ENCODE measurements at regions not wholly inside any gene's neighbourhood (a gene's known extent, or its start where the extent isn't known, plus 50 kb on each side); places are given as distances from the start of the nearest gene placed in this dataset.

DNA sequence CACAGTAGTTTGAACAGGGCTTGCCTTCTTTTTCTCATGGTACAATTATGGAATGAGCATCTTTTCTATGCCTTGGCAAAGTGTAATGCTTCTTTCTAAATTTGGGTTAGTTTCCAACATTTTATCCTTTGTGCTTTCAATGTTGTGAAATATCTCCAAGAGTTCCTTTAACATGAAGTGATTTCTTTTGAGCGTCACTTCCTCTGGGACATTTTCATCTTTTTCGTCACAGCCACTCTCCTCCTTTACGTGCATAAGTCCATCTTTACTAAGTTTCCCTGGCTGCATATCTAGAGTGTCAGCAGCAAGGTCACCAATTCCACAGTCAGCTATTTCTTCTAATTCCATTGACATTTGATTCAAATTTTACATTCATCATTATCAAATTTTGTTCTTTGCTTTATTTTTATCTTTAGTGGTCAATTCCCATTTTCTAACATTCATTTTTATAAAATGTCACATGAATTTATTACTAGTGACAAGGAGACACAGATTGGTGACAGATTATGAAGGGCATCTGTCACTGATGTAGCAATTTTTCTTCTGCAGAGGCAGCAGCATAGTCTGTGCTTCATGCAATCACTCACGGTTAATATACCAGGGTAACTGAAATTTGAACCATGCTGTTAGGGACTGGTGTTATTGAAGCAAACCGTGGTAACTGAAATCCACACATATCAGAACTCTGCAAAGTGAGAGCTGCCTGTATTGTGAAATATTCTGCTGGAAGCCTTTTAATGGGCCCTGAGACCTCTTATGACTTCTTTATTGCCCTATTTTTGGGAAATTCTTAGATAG, 126.5 kb upstream of the THBS1 start:
- no peak for DNase-seq (ENCODE audit: low spot score)

DNA sequence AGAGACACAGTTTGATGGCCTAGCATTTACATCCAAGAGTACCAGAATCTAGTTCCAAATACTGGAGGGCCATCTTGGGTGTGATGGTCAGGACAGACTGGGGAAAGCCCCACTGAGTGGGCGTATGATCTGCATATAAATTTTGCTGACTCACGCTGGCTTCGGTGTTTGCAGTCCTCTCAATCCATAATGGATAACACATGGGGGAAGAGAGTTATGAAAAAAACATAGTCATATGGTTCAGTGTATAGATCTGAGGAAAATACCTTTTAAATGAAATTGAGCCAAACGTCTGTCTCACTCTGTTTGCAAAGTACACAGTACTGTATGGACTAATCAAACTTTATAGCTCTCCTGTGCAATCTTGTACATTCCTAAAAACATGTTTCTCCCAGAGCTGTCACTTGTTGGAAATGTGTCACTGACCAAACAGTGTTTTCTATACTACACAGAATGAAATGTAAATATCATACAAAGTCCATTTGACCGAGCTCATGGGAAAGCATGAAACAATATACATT, 125.3 kb upstream of the THBS1 start:
- DNase-seq (ENCODE audit: low spot score), result no peak

DNA sequence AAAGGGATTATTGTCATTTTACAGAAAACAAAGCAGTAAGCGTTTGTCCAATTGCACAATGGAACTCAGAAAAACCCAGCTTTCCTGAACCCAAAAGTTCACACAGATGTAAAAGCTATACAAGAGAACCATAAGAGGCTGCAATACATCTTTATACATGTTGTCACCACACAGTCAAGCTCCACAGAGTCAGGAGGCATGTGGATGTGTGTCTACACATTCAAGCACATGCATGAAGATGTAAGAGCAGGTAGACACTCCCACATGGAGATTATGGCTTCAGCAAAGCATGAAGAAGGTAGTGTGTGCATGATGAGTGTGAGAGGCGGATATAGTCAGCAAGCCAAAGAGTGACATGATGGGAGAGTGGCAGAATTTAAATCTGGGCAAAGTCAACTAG, 124.7 kb upstream of the THBS1 start:
- no peak for DNase-seq (ENCODE audit: low spot score)

DNA sequence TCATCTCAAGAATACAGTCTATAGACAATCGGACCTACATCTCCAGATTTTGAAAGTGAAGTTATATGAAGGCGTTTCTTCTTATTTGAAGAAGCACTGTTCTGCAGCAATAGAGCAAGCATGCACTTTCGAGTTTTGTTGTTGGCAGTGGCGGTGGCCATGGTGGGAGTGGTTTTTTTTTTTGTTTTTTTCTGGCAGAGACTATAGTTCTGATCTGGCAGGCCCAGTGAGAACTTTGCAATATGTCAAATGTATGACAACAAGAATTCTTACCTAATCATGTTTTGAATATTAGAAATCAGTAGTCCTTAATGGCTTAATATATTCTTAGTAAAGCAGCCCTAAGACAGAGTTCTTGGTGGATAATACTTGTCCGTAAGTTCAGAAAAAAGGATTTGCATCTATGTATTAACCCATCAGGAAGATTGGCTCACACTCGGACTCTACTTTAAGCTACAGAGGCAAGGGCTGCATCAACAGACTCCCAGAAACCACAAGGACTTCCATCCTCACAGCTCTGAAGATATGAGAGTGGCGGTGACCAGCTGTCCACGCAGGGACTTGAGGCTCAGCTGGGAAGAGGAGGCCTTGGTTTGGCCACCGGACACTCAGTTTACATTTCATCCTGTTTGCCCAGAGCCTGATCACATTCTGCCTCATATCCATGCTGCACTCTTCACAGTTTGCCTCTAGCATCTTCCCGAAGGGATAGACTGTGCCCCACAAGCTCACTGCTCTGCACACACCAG, 124.1 kb upstream of the THBS1 start:
- DNase-seq (ENCODE audit: low spot score), result no peak

DNA sequence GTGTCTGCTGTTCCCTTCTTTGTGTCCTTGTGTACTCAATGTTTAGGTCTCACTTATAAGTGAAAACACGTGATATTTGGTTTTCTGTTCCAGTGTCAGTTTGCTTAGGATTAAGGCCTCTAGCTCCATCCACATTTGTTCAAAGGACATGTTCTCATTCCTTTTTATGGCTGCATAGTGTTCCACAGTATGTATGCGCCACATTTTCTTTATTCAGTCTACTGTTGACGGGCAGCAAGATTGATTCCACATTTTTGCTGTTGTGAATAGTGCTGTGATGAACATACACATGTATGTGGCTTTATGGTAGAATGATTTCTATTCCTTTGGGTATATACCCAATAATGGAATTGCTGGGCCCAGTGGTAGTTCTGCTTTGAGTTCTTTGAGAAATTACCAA, 122.7 kb upstream of the THBS1 start:
- no peak for DNase-seq (ENCODE audit: low spot score)

DNA sequence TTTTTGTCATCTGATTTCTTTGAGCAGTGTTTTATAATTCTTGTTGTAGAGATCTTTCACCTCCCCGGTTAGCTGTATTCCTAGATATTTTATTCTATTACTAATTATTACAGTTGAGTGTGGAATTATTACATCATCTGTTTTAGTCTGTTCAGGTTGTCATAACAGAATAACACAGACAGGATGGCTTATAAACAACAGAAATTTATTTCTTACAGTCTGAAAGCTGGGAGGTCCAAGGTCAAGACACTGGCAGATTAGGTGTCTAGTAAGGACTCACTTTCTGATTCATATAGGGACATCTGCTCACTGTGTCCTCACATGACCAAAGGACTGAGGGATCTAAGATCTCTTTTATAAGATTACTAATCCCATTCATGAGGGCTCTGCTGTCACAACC, 121.3 kb upstream of the THBS1 start:
- DNase-seq (ENCODE audit: low spot score), result no peak

DNA sequence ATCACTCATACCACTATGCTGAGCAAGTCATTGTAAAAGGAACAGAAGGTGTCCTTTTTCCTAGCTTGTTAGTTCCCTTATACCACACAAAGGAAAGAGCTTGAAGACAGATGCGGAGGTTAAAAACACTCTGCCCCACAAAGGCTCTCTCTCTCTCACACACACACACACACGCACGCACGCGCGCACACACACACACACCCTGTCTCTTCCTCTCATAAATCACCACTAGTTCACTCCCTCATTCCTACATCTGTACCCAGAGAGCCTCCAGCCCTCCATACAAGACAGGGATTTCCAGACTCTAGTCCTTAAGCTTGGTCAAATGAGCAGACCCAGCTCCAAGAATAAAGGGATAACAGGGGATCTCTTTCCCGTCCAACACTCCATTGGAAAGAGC, 120.1 kb upstream of the THBS1 start:
- DNase-seq (ENCODE audit: low spot score), result no peak

DNA sequence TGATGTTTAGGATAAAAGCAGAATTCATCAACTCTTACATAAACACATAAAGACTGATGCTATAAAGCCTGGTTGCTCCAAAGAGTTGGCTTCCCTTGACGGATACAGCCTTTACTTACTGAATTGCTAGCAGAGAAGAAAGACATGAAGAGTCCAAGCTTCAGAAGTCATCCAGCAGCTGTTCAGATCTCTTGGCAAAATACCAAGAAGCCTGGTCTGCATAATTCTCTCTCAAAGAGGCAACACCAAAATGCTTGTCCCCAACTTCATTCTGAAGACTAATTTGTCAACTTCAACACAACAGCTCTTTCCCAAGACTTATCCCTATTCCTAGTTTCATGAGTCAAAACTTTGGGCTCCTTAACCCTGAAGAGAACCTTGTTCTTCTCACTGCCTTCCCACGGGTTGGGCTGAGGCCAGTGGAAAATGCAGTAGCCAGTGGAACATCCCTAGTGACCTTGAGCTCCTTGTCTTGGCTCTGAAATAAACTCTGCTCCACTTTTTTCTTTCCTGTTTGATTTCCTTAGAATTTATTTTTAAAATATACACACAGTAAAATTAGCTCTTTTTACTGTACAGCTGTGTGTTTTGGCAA, 119.2 kb upstream of the THBS1 start:
- no peak for DNase-seq (ENCODE audit: low spot score)

DNA sequence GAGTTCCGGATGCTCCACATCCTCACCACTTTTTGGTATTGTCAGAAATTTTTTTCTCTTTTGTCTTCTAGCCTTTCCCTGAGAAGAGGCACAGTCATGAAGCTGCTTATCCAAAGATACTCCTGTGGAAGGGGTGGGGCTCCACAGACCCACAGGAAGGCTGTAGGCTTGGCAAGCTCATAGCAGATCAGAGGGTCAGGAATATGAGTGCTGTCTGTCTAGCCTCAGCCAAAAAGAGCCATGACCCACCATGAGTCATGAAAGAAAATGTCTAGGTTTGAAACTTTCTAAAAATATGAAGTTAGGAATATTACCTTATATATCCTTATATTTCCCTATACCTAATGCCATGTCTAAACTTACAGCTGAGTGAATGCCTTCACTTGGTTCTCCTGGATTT, 118.2 kb upstream of the THBS1 start:
- no peak for DNase-seq (ENCODE audit: low spot score)

DNA sequence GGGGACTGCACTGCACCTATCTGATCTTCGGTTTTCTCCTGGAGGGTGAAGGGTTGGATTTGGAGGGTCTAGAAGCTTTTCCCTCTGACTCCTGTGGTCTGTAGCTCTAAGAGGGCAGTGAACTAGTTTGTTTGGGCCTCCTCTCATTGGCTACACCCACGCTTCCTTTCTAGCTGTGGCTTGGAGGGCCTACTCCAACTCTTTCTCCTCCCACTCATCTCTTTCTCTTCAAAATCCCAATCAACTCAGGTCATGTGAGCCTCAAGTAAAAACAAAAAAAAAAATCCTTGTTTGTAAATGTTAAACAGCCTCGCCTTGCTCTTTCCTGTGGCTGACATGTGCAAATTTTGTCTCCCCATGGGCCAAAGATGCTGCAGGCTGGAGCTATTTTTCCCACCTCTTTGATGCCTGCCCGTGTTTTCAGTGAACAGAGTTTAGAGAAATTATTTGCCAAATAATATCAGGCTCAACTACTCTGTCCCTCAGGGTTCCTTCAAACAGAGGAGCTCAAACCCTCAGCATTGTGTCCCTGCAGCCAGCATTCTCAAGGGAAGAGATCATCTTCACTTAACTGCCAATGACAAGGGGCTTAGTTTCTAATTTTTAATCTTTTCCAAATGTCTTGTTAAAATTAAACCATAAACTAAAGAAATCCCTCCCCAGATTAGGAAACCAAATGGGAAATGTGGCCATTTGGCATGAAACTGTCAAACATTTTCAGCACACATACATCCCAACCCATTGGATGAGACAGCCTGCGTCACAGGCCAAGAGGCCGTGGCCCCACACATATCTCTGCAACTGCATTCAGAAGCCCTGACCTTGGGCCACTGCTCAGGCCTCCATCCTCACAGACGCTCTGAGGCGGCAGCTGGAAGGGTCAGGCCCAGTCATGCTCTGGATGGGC, 114.8 kb upstream of the THBS1 start:
- no peak for DNase-seq (ENCODE audit: low spot score)

DNA sequence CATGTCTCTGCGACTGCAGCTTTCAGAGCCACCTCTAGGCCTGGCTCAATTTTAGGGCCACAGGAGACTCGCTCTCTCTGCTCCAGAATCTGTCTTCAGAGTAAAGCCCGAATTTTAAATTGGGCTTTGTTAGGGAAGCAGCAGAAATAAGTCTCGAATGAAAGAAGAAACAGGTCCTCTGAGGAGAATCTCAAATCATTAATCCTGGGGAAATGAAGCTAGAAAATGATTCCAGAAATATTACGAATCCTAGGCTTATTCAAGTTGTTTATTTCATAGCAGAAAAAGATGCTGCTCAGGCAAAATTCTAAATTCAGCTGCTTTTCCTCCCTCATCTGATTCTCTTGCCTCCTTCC, 114.2 kb upstream of the THBS1 start:
- DNase-seq (ENCODE audit: low spot score), result no peak

DNA sequence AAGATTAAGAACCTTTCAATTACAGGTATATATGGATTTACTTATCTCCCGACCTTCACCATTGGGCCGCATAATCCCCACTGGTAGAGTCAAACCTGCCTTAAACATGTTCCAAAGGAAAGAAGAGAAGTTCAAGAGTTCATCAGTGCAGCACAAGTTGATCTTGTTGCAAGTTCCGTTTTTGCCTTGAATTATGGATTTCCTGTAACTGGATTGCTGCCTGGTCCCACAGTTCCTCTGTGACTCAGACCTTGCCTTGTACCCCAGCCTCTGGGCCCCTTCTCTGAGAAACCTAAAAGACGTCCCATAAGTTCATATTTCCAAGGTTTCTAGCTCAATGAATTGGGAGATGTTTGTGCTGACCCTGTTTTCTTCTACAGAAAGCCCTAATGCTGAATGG, 112.5 kb upstream of the THBS1 start:
- DNase-seq (ENCODE audit: low spot score), result no peak

DNA sequence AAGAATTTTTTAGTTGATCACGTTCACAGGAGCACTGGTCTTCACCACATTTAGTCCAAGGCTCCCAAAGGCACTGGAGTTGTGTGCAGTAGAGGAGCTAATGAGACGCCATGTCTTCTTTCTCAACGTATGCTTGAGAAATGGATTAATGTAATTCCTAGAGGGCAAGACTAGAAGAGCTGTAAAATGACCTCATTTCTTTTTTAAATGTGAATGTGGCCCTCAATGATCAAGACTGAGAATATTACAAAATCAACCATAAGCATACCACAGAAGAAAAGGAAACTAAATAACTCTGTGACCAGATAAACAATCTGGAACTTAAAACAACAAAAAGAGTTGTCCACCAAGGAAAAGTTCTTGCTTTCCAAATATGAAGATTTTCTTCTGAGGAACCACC, 112.1 kb upstream of the THBS1 start:
- DNase-seq (ENCODE audit: low spot score), result no peak

DNA sequence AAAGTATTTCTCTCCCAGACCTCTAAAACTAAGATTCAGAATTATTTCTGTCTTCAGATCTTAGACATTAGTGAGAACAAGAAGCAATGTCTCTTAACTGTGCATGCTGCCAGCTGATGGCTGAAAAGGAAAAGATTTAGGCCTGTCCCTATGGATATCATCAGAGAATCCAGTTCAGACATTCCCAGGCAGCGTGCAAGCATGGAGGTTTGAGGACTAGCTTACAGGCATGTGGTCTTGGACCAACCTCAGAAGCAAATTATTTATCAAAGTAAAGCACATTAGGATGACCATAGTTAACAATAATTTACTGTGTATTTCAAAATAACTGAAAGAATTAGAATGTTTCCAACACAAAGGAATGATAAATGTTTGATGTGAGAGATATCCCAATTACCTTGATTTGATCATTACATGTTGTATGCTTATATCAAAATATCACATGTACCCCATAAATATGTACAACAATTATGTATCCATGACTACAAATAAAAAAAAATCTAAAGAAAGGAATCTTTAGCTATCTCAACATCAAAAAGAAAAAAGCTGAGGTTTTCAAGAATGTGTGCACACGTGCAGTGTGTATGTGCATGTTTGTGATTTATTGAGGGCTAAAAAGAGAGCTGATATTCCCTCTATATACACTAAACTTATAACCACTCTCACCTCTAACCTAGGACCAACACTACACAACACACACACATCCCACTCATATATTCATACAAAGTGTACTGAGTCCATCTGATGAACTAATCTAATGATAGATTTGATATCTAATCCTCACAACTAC, 108.9 kb upstream of the THBS1 start:
- DNase-seq (ENCODE audit: low spot score), result no peak

DNA sequence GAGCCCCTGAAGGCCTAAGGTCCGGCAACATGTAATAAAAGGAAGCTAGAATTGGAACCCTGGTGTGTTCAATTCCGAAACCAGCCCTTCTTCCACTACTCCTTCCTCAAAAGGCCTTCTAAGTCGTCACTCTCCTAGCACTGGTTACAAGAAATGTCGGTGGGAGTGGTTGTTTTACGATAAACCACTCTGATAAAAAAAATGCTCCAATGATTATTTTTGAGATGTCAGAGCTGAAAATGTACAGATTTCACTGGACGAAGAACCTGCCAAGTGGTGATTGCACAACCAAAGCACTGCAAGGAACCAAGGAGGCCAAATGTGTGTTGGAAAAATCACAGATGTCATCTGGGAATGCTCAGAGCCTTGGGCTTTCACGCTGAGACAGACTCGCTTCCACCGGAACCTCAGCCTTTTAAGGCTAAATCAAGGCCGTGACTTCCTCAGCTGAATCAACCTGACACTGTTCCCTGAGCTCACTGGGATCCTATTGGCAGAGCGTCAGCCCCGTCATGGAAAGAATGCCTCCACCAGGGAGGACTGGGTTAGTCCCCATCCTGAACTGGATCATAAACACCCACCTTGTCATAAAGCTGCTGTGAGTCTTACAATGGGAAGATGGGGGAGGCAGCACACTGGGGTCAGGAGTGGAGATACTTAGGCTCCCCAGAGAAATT, 108.1 kb upstream of the THBS1 start:
- DNase-seq (ENCODE audit: low spot score), result peak; percentile 41

DNA sequence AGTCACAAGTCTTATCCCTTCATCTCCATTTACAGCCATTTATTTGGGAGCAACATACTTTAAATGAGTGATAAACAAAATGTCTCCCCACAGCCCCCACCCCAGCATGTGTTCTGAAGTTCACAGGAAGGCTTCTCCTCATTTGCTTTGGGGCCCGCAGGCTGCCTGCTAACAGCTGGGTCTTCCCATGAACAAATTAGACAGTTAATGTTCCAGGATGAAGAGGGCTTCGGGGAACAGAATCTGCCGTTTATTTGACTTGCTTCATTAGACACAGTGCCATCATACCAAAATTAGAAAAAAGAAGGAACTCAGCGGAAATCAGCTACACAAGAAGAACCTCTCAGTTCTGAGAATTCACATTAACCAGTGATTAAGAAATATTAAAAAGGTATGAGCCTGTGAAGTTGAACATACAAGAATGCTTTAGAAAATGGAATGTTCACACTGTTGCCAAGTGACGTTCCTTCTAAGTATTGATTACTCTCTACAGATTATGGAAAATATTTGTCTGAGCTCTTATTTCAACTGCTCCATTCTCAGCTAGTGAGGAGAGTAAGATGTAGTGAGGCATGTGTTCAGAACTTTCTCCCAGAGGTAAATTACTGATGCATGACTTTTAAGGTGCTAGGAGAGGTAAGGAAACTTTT, 107.5 kb upstream of the THBS1 start:
- no peak for DNase-seq (ENCODE audit: low spot score)

DNA sequence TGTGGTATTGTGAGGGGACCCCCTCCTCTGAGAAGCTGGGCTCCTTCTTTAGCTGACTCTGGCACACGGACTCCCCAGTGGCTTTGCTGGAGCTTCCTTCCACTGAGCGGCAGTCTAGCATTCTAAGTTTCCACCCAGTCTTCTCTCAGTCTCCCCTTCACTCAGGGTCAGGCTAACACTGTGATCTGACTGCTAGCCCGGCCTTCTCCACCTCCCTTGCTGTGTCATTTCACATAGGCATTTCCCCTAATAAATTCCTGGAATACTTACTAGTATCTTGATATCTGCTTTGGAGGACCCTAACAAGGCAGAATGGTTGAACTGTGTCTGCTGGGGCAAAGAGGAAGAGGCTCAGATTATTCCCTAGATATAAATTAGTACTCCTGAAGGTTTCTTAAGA, 106.2 kb upstream of the THBS1 start:
- DNase-seq (ENCODE audit: low spot score), result no peak

DNA sequence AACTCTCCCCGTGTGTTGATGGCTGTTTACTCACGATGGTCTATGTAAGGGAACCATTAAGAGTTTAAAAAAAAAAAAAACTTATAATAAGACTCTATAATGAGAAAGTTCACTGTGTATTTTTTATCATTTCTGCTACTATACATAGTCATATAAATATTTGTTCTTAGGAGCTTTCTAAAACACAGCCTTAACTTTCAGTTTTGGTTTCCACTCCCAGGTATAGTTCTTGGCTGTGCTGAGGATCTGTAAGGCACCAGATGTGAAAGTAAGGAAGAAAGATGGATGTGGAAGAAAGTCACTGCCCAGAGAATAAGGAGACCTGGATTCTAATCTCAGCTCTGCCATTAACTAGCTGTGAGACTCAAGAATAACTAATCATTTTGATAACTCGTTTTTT, 101.9 kb upstream of the THBS1 start:
- DNase-seq (ENCODE audit: low spot score), result no peak

DNA sequence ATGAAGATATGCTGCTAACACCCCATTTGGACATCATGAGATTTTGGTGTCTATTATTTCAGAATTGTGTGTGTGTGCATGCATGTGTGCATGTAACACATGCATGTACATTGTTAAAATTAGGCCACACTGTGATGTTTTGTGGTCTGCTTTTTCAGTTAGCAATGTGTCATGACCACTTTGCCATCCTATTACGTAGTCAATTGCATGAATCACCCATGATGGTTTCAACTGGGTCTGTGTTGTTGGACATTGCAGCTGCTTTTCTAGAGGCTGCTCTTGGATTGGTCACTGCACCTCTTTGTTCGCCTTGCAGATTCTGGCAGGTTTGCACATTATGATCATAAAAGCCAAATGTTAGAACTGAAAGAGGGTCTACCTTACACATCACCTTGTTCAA, 101.0 kb upstream of the THBS1 start:
- no peak for DNase-seq (ENCODE audit: low spot score)

DNA sequence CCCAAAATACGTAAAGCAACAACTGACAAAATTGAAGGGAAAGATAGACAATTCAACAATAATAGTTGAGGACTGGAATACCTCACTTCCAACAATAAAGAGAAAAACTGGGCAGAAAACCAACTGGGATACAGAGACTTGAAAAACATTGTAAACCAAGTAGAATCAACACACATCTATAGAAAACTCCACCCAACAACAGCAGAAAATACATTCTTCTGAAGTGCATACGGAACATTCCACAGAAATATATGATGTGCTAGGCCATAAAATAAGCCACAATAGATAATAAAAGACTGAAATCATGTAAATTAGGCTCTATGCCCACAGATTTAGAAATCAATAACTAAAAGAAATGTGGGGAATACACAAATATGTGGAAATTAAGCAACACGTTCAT, 98.4 kb upstream of the THBS1 start:
- DNase-seq (ENCODE audit: low spot score), result no peak

Measured in cerebellar cortex (tissue), 1 donor.